Activated CD4-positive, CD25-positive, alpha-beta regulatory T cell treated with anti-CD3 and anti-CD28 coated beads, Interleukin-2, amount 50 U/mL, for 16 hours (primary cell): ENCODE measurements at regions not wholly inside any gene's neighbourhood (a gene's known extent, or its start where the extent isn't known, plus 50 kb on each side); places are given as distances from the start of the nearest gene placed in this dataset.

ENCODE experiments used
- DNase-seq: peaks from one replicate; pipeline ENCODE4 v3.0.0-alpha.2; 2020; ENCODE audit warnings: low read depth, low spot score

GRCh38 chr17:83177611-83178532, 98.5 kb downstream of the METRNL start:
- DNase-seq = no peak

DNA sequence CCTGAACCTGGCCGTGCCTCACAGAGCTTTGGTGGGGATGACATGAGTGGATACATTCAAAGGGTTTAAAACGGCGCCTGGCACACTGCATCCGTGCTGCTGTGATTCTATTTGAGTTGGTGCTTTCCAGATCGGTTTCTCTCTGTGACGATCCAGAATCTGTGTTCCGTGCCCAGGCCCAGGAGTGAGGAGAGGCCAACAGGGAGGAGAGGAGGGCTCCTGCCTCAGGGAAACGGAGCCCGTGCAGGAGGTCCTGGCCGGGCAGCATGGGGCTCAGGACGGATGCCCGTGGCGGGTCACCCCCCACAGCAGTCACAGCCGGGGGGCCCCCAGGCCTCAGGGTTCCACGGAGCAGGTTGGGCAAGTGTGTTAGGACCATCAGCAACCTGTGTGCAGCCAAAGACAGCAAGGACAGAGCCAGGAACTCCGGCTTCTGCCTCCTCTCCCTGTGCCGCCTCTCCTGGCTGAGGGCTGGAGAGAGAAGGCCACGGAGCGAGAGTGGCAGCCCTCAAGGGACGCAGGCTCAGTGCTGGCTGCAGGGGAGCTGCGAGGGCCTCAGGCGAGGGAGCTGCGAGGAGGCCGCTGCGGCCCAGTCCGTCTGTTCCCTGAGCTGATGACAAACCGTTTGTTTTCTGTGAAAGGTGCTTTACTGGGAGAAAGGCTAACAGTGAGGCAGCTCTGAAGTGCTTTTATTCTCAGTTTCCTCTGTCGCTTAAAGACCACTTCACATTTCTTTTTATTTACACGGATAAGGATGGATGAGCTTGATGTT, 99.3 kb downstream of the METRNL start:
- DNase-seq = no peak

DNA sequence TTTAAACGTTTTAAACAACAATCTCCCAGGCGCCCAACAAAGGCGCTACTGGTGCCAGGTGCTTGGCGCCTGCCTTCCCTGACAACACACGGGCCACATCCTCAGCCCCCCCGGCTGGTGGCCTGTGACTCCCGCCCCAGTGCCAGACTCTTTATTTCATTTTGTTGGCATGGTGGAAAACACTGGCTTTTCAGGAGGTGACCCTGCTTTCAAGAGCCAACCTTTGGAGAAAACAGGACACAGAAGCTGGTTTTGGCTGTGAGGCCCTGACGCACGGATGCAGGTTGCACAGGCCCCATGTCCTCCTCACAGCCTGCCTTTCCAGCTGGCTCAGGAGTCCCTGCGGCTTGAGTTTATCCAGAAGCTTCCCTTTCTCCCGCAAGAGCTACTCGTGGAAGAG, 100.0 kb downstream of the METRNL start:
- DNase-seq = no peak

DNA sequence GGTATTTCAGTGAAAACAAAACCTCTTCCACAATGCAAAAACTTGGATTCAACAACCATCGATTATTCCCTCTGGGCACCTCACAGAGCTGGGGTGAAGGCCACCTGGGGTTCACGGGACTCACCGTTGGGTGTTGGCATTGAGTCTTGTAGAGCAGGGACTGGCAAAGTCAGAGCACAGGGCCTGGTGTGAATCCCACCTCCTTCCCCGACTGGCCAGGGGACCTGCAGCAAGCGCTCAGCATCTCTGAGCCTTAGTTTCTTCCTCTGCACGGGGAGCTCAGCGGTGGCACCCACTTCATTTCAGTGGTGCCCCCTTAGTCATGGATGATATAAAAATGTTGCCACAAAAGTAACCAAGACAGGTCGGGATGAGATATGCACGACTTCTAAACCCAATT, 100.4 kb downstream of the METRNL start:
- DNase-seq = no peak

- no peak for DNase-seq
Measured at GRCh38 chr17:83180264-83180995, 101.0 kb downstream of the METRNL start.

DNA sequence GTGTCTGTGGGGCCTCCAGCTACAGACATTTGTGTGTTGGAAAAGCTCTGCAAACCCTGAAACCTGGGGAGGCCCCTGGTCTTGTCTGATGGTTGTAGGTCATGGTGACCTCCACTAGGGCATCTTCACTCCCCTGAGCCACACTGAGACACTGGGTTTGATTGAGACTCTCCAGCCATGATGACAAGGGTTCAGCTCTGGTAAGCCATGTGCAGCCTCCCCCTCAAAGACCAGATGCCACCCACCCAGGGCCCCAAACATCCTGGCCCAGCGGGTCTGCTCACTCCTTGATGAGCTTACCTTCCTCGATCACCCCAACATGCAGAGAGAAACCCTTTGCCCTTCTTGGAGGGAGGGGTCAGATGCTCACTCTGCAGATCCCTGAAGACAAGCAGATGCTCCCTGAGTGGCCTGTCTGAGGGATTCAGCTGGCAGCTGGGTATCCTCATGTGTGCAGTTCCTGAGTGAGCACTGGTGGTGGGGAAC, 101.6 kb downstream of the METRNL start:
- DNase-seq = no peak

GRCh38 chr17:83181991-83182619, 102.7 kb downstream of the METRNL start:
- DNase-seq = no peak

DNA sequence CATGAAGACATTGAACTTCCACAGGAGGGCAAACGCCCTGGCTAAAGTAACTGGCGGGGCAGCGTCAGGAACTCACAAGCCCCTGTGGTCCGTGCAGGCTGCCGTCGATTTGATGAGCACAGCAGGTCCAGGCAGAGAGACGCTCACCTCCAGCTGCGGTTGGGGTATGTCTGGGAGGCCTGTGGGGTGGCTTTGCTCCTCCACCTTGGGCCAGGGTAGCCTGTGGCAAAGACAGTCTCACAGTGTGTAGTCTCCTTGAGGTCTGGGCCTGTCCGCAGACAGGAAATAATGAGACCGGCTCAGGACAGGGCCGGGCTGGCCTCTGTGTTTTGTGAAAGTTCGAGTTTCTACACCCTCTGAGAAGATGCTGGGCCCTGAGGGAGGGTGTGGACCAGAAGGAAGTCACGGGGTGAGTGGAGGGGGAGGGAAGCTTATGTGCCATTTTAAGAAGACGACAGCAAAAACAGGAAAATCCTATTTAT, 103.3 kb downstream of the METRNL start:
- no peak for DNase-seq

- no peak for DNase-seq
Measured at GRCh38 chr17:83183145-83183948, 103.9 kb downstream of the METRNL start.

GRCh38 chr17:83183951-83184506, 104.6 kb downstream of the METRNL start:
- no peak for DNase-seq

- no peak for DNase-seq
Measured at GRCh38 chr17:83185023-83186002, 105.9 kb downstream of the METRNL start.

GRCh38 chr17:83186226-83186625, 106.8 kb downstream of the METRNL start:
- DNase-seq = no peak

DNA sequence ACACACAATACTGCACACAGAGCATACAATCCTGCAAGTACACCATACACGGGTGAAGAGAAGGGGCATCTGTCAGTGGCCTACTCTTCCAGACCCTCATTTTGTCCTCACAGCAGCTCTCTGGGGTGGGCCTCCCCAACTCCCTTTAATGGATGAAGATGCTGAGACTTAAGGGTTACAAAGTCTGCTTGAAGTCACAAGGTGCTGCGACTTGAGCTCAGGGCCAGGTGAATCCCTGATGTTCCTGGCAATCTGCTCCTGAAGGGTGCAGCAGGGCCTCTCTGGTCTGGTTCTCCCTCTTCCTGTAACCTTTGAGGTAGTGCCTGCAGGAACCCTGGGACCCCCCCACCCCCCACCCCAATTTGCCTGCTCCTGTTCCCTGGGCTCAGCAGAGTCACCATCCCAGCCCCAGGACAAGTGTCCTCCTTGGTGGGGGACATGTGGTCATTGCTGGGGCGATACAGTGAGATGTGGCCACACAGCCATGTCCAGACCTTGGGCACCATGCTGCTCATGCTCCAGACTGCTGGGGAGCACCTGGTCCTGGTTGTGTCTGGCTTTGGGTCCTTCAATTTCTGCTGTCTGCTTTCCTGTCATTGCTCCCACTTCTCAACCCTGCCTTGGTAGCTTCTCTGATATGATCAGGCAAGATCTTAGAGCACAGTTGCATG, 107.5 kb downstream of the METRNL start:
- DNase-seq = no peak

DNA sequence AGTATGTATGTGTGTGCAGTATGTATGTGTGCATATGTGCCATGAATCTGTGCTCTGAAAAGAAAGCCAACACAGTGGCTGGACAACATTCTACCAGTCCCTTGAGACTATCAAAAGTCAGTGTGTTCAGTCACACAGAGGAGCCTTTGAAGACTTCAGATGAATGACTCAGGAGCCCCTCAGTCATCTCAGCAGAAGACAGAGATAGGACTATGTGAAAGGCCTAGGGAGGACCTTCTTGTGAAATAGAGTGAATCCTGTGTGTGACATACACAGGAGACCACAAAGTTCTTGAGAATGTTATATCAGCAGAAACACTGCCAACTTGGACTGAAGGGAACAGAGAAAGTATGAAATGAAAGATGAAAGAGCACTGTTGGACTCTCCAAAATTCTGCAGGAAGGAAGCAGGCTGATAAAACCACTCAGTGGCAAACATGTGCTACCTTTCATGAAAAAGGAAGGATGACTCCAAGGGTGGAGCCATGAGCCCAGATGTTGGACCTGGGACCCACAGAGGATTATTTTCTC, 108.4 kb downstream of the METRNL start:
- DNase-seq = no peak

GRCh38 chr17:83189044-83190003, 109.9 kb downstream of the METRNL start:
- DNase-seq = no peak

- no peak for DNase-seq
Measured at GRCh38 chr17:83190004-83190385, 110.6 kb downstream of the METRNL start.
